ENCODE measurements at regions not wholly inside any gene's neighbourhood (a gene's known extent, or its start where the extent isn't known, plus 50 kb on each side); places are given as distances from the start of the nearest gene placed in this dataset.
"Not testable (repeated sequence)": the region's sequence is repeated elsewhere in the genome, so short reads cannot be mapped to it uniquely, and the experiment has no call there.

- Mint-ChIP-seq H3K4me1 (ENCODE audit: low read depth in 2 of 2) (no peaks in the 10 kb centered on the region), H3K27ac (no peak overlapping the region), H3K9me3 (no peaks in the 10 kb centered on the region), H3K36me3 (ENCODE audit: insufficient read depth) (no peaks in the 10 kb centered on the region), H3K4me3 (no peak overlapping the region), H3K27me3 (peaks cover 29 to 85% of the 10 kb centered on the region in 2 donors)
- ATAC-seq (replicated peaks) (no peak), DNase-seq (no peak)
Measured at GRCh38 chr1:29682171-29682918, 446.0 kb downstream of the PTPRU start.

- not testable (repeated sequence) for H3K4me1 Mint-ChIP-seq (ENCODE audit: low read depth in 2 of 2); DNase-seq; ATAC-seq (replicated peaks)
Measured at GRCh38 chr1:29681416-29681815, 445.1 kb downstream of the PTPRU start.

GRCh38 chr1:29679828-29680558, 443.7 kb downstream of the PTPRU start:
- H3K27ac Mint-ChIP-seq: no peak overlapping the region
- no peaks in the 10 kb centered on the region for H3K9me3 Mint-ChIP-seq
- DNase-seq (no peak), ATAC-seq (replicated peaks) (no peak)
- H3K27me3 Mint-ChIP-seq: peaks cover 23 to 82% of the 10 kb centered on the region in 2 donors
- H3K4me3 Mint-ChIP-seq: no peak overlapping the region
- no peaks in the 10 kb centered on the region for H3K36me3 Mint-ChIP-seq (ENCODE audit: insufficient read depth)
- no peaks in the 10 kb centered on the region for H3K4me1 Mint-ChIP-seq (ENCODE audit: low read depth in 2 of 2)

More at GRCh38 chr1:29681416-29681815, 445.1 kb downstream of the PTPRU start:
- peaks cover 28 to 84% of the 10 kb centered on the region in 2 donors for H3K27me3 Mint-ChIP-seq
- not testable (repeated sequence) for H3K36me3 Mint-ChIP-seq (ENCODE audit: insufficient read depth); H3K9me3 Mint-ChIP-seq; H3K4me3 Mint-ChIP-seq; H3K27ac Mint-ChIP-seq

GRCh38 chr1:29679316-29679715, 443.0 kb downstream of the PTPRU start:
- Mint-ChIP-seq H3K9me3 (no peaks in the 10 kb centered on the region), H3K27me3 (peaks cover 23 to 81% of the 10 kb centered on the region in 2 donors), H3K4me3 (no peak overlapping the region), H3K36me3 (ENCODE audit: insufficient read depth) (no peaks in the 10 kb centered on the region), H3K4me1 (ENCODE audit: low read depth in 2 of 2) (no peaks in the 10 kb centered on the region), H3K27ac (no peak overlapping the region)
- ATAC-seq (replicated peaks): no peak
- no peak for DNase-seq

- no peak for DNase-seq
- Mint-ChIP-seq H3K27ac (no peak overlapping the region), H3K27me3 (peaks cover 16 to 76% of the 10 kb centered on the region in 2 donors), H3K4me1 (ENCODE audit: low read depth in 2 of 2) (no peaks in the 10 kb centered on the region), H3K36me3 (ENCODE audit: insufficient read depth) (no peaks in the 10 kb centered on the region), H3K9me3 (no peaks in the 10 kb centered on the region), H3K4me3 (no peak overlapping the region)
- no peak for ATAC-seq (replicated peaks)
Measured at GRCh38 chr1:29677028-29678024, 441.0 kb downstream of the PTPRU start.

- DNase-seq: no peak
- peaks cover 15 to 73% of the 10 kb centered on the region in 2 donors for H3K27me3 Mint-ChIP-seq
- H3K36me3 Mint-ChIP-seq (ENCODE audit: insufficient read depth): no peaks in the 10 kb centered on the region
Measured at GRCh38 chr1:29676496-29676895, 440.2 kb downstream of the PTPRU start.

GRCh38 chr1:29675481-29676263, 439.4 kb downstream of the PTPRU start:
- no peak overlapping the region for H3K4me3 Mint-ChIP-seq
- H3K4me1 Mint-ChIP-seq (ENCODE audit: low read depth in 2 of 2): no peaks in the 10 kb centered on the region
- DNase-seq (no peak), ATAC-seq (replicated peaks) (no peak)
- H3K9me3 Mint-ChIP-seq: no peaks in the 10 kb centered on the region
- peaks cover 8 to 70% of the 10 kb centered on the region in 2 donors for H3K27me3 Mint-ChIP-seq
- H3K36me3 Mint-ChIP-seq (ENCODE audit: insufficient read depth): no peaks in the 10 kb centered on the region
- H3K27ac Mint-ChIP-seq: no peak overlapping the region

More at GRCh38 chr1:29676496-29676895, 440.2 kb downstream of the PTPRU start:
- no peak for ATAC-seq (replicated peaks)
- Mint-ChIP-seq H3K4me3 (no peak overlapping the region), H3K4me1 (ENCODE audit: low read depth in 2 of 2) (no peaks in the 10 kb centered on the region), H3K27ac (no peak overlapping the region), H3K9me3 (no peaks in the 10 kb centered on the region)

- no peak for DNase-seq
- Mint-ChIP-seq H3K27me3 (peaks cover 3 to 72% of the 10 kb centered on the region in 2 donors), H3K9me3 (no peaks in the 10 kb centered on the region), H3K27ac (no peak overlapping the region), H3K36me3 (ENCODE audit: insufficient read depth) (no peaks in the 10 kb centered on the region), H3K4me1 (ENCODE audit: low read depth in 2 of 2) (no peaks in the 10 kb centered on the region), H3K4me3 (no peak overlapping the region)
- no peak for ATAC-seq (replicated peaks)
Measured at GRCh38 chr1:29674627-29675326, 438.5 kb downstream of the PTPRU start.

GRCh38 chr1:29673669-29674626, 437.6 kb downstream of the PTPRU start:
- Mint-ChIP-seq H3K27me3 (peaks cover 0 to 74% of the 10 kb centered on the region in 2 donors), H3K27ac (no peak overlapping the region), H3K36me3 (ENCODE audit: insufficient read depth) (no peaks in the 10 kb centered on the region), H3K4me1 (ENCODE audit: low read depth in 2 of 2) (no peaks in the 10 kb centered on the region), H3K9me3 (no peaks in the 10 kb centered on the region), H3K4me3 (no peak overlapping the region)
- ATAC-seq (replicated peaks) (no peak), DNase-seq (no peak)

- peaks cover 0 to 74% of the 10 kb centered on the region in 2 donors for H3K27me3 Mint-ChIP-seq
- no peaks in the 10 kb centered on the region for H3K9me3 Mint-ChIP-seq
- H3K36me3 Mint-ChIP-seq (ENCODE audit: insufficient read depth): no peaks in the 10 kb centered on the region
- H3K4me1 Mint-ChIP-seq (ENCODE audit: low read depth in 2 of 2): no peaks in the 10 kb centered on the region
- DNase-seq (no peak), ATAC-seq (replicated peaks) (no peak)
- H3K4me3 Mint-ChIP-seq: no peak overlapping the region
- H3K27ac Mint-ChIP-seq: no peak overlapping the region
Measured at GRCh38 chr1:29673228-29673500, 436.8 kb downstream of the PTPRU start.

GRCh38 chr1:29672416-29673227, 436.3 kb downstream of the PTPRU start:
- H3K27me3 Mint-ChIP-seq: peaks cover 5 to 73% of the 10 kb centered on the region in 2 donors
- H3K4me1 Mint-ChIP-seq (ENCODE audit: low read depth in 2 of 2): no peaks in the 10 kb centered on the region
- DNase-seq (no peak), ATAC-seq (replicated peaks) (no peak)
- no peak overlapping the region for H3K4me3 Mint-ChIP-seq
- H3K27ac Mint-ChIP-seq: no peak overlapping the region
- H3K36me3 Mint-ChIP-seq (ENCODE audit: insufficient read depth): no peaks in the 10 kb centered on the region
- no peaks in the 10 kb centered on the region for H3K9me3 Mint-ChIP-seq
